SJCRH30 (cell line): ENCODE measurements at regions not wholly inside any gene's neighbourhood (a gene's known extent, or its start where the extent isn't known, plus 50 kb on each side); places are given as distances from the start of the nearest gene placed in this dataset.
A peak's percentile ranks its signal among the peaks of the same experiment; 100 is the strongest.

ENCODE experiments used
- DNase-seq, 2 experiments: peaks; one replicate each; pipeline ENCODE4 v3.0.0-alpha.2; 2015 to 2020
- H3K27ac ChIP-seq: fragments of 250-450 bp; sonication (Bioruptor Pico); 2 replicates; pipeline ENCODE4 v1.5.1; 2020; ENCODE audit warnings: mild to moderate bottlenecking, moderate library complexity
- H3K27me3 ChIP-seq: fragments of 250-450 bp; sonication (Bioruptor Pico); 2 replicates; pipeline ENCODE4 v1.5.1; 2020; ENCODE audit warnings: mild to moderate bottlenecking, moderate library complexity
- H3K36me3 ChIP-seq: fragments of 250-450 bp; sonication (Bioruptor Pico); 2 replicates; pipeline ENCODE4 v1.5.1; 2020; ENCODE audit warnings: mild to moderate bottlenecking, moderate library complexity
- H3K4me1 ChIP-seq: fragments of 250-450 bp; sonication (Bioruptor Pico); 2 replicates; pipeline ENCODE4 v1.5.1; 2020; ENCODE audit warnings: mild to moderate bottlenecking, moderate library complexity
- H3K4me3 ChIP-seq: fragments of 250-450 bp; sonication (Bioruptor Pico); 2 replicates; pipeline ENCODE4 v1.5.1; 2020; ENCODE audit warnings: mild to moderate bottlenecking, moderate library complexity
- H3K9me3 ChIP-seq: fragments of 250-450 bp; sonication (Bioruptor Pico); replicated peaks from 2 replicates; pipeline ENCODE4 v1.5.1; 2020; ENCODE audit warnings: mild to moderate bottlenecking, moderate library complexity

DNA sequence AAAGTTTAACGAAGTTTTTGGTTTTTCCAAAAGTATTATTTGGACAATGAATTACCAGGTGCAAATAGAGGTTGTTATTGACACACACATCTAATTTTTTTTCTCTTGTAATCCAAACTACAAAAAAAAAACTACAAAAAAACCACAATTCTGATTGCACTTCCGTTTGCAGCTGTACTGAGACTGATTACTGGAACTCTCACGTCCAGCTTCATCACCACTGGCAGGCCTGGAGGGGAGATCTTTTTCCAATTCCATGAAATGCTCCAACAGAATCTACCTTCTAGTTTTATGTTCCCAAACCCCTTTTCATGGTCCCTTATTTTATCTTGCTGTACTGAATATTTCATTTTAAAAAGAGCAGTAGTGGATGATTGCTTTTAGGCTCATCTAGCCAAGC, 1118.3 kb downstream of the C4orf33 start:
- no peak for DNase-seq
- H3K9me3 ChIP-seq: no peaks in the 10 kb centered on the region
- H3K4me3 ChIP-seq: no peak overlapping the region
- H3K27me3 ChIP-seq: no peaks in the 10 kb centered on the region
- H3K27ac ChIP-seq: no peak overlapping the region
- H3K4me1 ChIP-seq: no peaks in the 10 kb centered on the region
- no peaks in the 10 kb centered on the region for H3K36me3 ChIP-seq

DNA sequence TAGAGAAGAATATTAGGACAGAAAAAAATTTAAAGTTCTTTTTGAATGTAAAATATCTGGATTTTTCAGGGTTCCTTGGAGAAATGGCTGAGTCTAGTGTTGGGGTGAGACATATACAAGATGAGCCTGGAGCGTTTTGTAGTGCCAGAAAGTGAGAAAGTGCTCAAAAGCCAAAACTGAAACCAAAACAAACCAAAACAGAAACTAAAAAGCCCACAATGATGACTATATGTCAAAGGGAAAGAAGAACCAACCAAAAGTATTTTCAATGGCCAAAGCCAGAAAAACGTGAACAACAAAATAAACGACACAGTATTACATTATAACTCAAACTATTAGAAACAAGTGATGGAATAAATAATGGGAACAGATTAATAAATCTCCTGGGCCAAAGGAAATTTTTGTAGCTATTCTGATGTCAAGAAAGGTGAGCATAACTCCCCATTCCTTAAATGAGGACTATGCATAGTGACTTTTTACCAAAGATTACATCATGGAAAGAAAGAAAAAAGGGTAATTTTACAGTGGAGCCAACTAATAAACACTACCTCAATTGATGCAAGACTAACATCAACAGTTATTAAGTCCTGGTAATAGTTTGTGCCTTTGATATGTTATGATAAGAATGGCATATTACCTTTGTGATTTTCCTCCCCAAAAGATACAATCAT, 1137.6 kb downstream of the C4orf33 start:
- H3K4me1 ChIP-seq: no peaks in the 10 kb centered on the region
- H3K36me3 ChIP-seq: no peaks in the 10 kb centered on the region
- no peak for DNase-seq

DNA sequence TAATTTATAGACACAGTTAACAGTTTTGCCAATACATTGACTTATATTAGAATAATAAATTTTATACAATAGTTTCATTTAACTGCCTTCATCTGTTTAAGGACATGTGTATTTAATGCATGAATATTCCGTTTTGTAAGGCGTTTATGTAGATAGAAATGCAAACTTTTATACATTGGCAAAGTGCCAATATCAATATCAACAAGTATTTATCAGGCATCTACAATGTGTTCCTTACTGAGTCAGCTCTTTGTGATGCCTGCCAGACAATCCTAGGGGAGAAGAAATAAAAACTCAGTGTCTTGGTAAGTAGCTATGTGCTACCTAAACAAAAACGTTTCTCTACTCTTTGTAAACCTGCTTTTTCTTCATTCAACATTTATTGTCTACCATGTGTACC, 1142.2 kb downstream of the C4orf33 start:
- no peaks in the 10 kb centered on the region for H3K4me1 ChIP-seq
- no peaks in the 10 kb centered on the region for H3K27me3 ChIP-seq
- no peaks in the 10 kb centered on the region for H3K36me3 ChIP-seq
- H3K4me3 ChIP-seq: no peak overlapping the region
- no peaks in the 10 kb centered on the region for H3K9me3 ChIP-seq
- H3K27ac ChIP-seq: no peak overlapping the region
- no peak for DNase-seq

More for the DNA sequence above, 1137.6 kb downstream of the C4orf33 start:
- Histone ChIP-seq H3K4me3 (no peak overlapping the region), H3K27me3 (no peaks in the 10 kb centered on the region), H3K9me3 (no peaks in the 10 kb centered on the region), H3K27ac (no peak overlapping the region)

DNA sequence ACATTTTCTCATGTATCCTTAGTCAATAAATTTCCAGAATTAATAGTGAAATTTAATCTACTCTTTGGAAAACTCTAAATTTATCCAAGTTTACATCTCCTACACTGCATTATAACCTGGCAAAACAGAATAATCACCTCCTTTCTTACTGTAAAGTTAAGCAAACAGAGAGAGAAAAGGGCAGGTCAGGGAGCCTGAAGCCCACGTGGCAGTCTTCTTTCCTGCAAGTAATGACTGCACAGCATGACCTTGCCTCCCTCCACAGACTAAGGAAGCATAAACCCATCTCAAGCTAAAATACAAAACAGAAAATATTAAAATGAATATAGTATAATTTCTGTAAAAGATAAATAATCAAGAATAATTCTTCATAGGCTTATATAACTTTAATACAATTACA, 1153.0 kb downstream of the C4orf33 start:
- no peak for DNase-seq
- H3K27me3 ChIP-seq: no peaks in the 10 kb centered on the region
- no peak overlapping the region for H3K27ac ChIP-seq
- H3K36me3 ChIP-seq: no peaks in the 10 kb centered on the region
- no peaks in the 10 kb centered on the region for H3K9me3 ChIP-seq
- H3K4me1 ChIP-seq: no peaks in the 10 kb centered on the region
- no peak overlapping the region for H3K4me3 ChIP-seq

DNA sequence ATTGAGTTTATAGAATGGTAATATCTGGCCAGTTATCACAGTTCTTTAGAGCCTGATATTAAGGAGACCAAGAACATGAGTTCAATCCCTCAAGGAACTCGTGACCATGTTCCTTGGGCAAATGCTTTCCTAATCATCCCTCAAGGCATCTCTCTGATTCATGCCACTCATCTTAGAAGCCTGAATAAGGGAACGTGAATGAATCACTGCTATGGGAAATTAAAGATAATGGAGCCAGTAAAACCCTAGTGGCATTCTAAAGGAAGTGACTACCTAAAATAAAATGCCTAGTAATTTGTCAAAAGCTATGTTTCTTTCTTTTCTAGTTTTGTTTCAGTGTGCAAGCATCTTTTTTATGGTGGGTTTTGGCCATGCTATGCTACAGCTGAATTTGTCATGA, 1161.3 kb downstream of the C4orf33 start:
- no peaks in the 10 kb centered on the region for H3K36me3 ChIP-seq
- H3K27me3 ChIP-seq: no peaks in the 10 kb centered on the region
- no peaks in the 10 kb centered on the region for H3K9me3 ChIP-seq
- DNase-seq: no peak
- H3K4me3 ChIP-seq: no peak overlapping the region
- no peaks in the 10 kb centered on the region for H3K4me1 ChIP-seq
- H3K27ac ChIP-seq: no peak overlapping the region

DNA sequence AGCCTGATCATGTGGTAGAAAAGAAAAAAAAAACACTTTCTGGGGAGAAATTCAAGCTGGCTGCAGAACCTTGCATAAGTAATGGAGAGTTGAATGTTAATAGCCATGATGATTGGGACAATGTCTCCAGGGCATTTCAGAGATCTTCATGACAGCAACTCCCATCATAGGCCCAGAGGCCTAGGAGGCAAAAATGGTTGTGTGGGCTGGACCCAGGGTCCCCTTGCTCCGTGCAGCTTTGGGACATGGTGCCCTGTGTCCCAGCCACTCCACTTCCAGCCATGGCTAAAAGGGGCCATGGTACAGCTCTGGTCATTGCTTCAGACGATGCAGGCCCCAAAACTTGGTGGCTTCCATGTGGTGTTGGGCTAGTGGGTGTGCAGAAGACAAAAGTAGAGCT, 1170.9 kb downstream of the C4orf33 start:
- H3K36me3 ChIP-seq: no peaks in the 10 kb centered on the region
- H3K27me3 ChIP-seq: no peaks in the 10 kb centered on the region
- H3K27ac ChIP-seq: no peak overlapping the region
- H3K4me3 ChIP-seq: no peak overlapping the region
- H3K9me3 ChIP-seq: no peaks in the 10 kb centered on the region
- H3K4me1 ChIP-seq: no peaks in the 10 kb centered on the region
- no peak for DNase-seq

DNA sequence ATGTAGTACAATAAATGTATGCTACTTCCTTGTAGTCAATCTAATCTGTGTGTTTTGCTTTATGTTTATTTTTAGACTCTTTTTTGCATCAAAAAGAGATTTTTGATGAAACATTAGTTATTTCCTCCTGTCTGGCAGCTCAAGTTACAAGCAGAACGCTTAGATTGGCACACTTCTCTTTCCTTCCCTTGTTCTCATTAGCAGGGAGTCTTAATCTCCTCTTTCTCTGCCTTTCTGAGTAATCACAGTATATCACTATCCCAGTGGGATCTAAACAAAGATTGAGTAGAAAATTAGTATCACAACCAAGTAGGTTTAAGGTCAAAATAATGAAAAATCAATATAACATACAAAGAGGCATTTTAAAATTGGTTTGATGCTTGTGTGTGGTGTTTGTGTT, 1192.6 kb downstream of the C4orf33 start:
- no peaks in the 10 kb centered on the region for H3K36me3 ChIP-seq
- H3K4me3 ChIP-seq: no peak overlapping the region
- H3K4me1 ChIP-seq: no peaks in the 10 kb centered on the region
- H3K27me3 ChIP-seq: no peaks in the 10 kb centered on the region
- no peak for DNase-seq
- H3K9me3 ChIP-seq: no peaks in the 10 kb centered on the region
- H3K27ac ChIP-seq: no peak overlapping the region

DNA sequence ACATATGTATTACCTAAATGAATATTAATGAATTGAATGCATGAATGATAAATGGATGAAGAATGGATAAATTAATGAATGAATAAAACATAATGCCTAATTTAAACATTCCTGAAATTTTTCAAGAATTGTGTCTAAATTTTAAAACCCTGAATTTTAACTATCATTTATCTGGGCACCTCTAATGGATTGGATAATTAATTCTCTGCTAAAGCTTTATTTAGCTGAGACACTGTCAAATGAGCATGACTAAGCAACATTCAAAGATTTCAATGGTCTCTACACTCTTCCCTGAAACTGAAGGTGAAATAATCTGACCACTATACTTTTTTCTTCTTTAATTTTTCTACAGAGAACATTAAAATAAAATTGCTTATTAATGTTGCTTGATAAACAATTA, 1197.7 kb downstream of the C4orf33 start:
- no peaks in the 10 kb centered on the region for H3K36me3 ChIP-seq
- H3K4me3 ChIP-seq: no peak overlapping the region
- H3K27me3 ChIP-seq: no peaks in the 10 kb centered on the region
- H3K4me1 ChIP-seq: no peaks in the 10 kb centered on the region
- H3K9me3 ChIP-seq: no peaks in the 10 kb centered on the region
- H3K27ac ChIP-seq: no peak overlapping the region
- DNase-seq: no peak

DNA sequence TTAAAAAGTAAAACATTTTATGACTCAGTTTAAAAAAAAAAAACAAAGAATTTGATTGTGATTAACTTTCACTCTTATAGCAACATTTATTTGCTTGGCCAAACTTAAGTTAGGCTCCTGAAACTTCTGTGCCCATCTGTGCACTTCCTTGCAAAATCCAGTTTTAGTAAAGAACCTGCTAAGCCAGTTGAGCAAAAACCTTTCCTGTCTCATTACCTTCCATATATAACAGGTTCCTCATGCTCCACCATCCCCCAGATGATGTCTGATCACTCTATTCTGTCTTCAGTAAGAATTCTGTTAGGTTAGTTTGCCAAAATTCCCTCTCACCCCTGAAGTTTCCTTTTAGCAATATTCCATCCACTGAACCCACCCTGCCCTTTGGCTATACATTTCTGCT, 1200.5 kb downstream of the C4orf33 start:
- no peak overlapping the region for H3K27ac ChIP-seq
- no peaks in the 10 kb centered on the region for H3K36me3 ChIP-seq
- H3K9me3 ChIP-seq: no peaks in the 10 kb centered on the region
- H3K27me3 ChIP-seq: no peaks in the 10 kb centered on the region
- no peak overlapping the region for H3K4me3 ChIP-seq
- H3K4me1 ChIP-seq: no peaks in the 10 kb centered on the region
- no peak for DNase-seq

DNA sequence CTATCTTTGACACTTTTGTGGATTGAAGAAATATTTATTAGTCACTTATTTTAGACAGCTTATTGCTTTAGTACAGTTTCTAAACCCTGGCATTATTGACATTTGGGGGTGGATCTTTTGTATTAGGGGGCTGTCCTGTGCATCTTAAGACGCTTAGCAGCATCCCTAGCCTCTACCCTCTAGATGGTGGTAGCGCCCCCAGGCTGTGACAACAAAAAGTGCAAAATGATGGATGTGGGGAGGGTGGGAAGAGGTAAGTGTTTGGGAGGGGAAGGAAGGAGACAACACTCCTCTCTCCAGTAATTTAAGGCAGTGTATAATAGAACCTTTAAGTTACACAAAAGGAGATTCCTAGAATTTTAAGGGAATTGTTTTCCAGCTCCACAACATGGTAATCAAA, 1210.6 kb downstream of the C4orf33 start:
- peak in 1 of 2 experiments; percentile 12 for DNase-seq
- Histone ChIP-seq H3K27ac (no peak overlapping the region), H3K4me1 (no peaks in the 10 kb centered on the region), H3K36me3 (no peaks in the 10 kb centered on the region), H3K4me3 (no peak overlapping the region), H3K27me3 (no peaks in the 10 kb centered on the region), H3K9me3 (no peaks in the 10 kb centered on the region)

DNA sequence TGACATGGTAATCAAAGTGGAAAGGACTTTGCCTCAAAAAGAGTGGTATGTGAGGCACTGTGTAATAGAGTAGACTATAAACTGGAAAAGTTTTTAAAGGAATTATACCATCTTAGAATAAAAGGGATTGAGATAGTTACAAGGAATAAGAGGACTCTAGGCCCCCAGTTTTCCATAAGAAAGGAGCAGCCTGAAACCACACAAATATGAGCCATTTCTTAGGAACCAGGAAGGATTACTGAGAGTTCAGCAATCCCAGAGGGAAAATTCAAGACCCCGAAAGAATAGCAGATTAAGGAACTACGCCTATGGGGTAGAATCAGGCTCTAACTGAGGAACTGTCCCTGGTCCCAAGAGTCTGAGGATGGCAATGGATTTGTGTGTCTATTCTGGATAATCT, 1213.3 kb downstream of the C4orf33 start:
- Histone ChIP-seq H3K4me3 (no peak overlapping the region), H3K9me3 (no peaks in the 10 kb centered on the region), H3K27ac (no peak overlapping the region), H3K27me3 (no peaks in the 10 kb centered on the region), H3K36me3 (no peaks in the 10 kb centered on the region), H3K4me1 (no peaks in the 10 kb centered on the region)
- no peak for DNase-seq

DNA sequence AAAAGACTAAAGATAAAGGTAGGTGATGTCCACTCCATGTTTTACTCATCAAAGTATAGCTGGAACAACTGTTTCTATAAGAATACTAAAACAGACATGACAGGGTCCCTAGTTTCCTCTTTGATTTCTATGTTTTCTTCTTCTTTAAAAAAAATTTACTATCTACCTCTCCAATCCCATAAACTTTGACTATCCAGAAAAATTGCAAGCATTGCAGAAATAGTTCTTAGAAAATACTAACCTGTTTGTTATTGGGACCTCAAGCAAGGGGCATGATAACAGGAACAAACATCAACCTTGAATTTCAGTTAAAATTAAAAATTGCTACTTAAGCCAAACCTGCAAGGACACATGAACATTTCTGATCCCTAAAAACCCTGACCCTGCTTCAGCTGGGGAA, 1226.5 kb downstream of the C4orf33 start:
- H3K27ac ChIP-seq: no peak overlapping the region
- H3K36me3 ChIP-seq: no peaks in the 10 kb centered on the region
- no peaks in the 10 kb centered on the region for H3K4me1 ChIP-seq
- H3K4me3 ChIP-seq: no peak overlapping the region
- no peaks in the 10 kb centered on the region for H3K27me3 ChIP-seq
- H3K9me3 ChIP-seq: no peaks in the 10 kb centered on the region
- DNase-seq: no peak

DNA sequence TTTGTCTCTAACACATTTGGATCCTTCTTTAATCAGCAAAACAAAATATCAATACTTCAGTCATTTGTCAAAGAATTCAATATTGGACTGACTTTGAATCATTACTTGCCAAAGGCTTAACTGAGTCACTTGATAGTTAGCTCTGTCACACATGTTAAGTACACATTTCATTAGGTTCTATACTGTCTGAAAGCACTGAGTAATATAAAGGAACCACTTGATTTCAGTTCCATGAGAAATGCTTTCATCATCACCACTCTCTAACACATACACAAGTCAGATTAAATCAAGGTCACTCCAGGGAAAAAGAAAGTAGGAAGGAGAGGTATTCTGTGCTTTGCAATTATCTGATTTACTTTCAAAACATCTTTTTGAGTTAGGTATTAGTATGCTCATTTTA, 1233.1 kb downstream of the C4orf33 start:
- DNase-seq: no peak
- Histone ChIP-seq H3K9me3 (no peaks in the 10 kb centered on the region), H3K4me1 (no peaks in the 10 kb centered on the region), H3K36me3 (no peaks in the 10 kb centered on the region), H3K27me3 (no peaks in the 10 kb centered on the region), H3K27ac (no peak overlapping the region), H3K4me3 (no peak overlapping the region)

DNA sequence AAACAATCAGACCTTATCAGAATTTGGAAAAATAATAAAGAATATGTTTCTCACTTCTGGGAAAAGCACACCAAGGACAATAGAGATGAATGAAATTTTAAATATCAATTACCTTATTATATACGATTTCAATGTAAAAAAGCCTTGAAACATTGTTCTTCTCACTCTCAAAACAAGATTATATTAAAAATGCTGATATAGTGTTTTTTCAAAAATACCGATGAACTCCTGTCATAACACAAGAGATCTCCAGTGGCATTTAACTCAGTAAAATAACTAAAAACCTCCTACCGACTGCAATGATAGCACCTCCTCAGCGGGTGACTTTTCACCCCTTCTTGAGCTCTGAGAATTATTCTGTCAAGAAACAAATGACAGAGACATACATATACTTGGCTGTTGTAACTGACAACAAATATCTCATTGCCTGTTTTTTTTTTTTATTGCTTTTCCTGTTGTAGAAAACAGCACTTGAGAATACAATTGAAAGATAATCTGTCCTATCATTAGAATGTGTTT, 1237.3 kb downstream of the C4orf33 start:
- H3K9me3 ChIP-seq: no peaks in the 10 kb centered on the region
- H3K4me3 ChIP-seq: no peak overlapping the region
- H3K27me3 ChIP-seq: no peaks in the 10 kb centered on the region
- DNase-seq: no peak
- H3K27ac ChIP-seq: no peak overlapping the region
- H3K4me1 ChIP-seq: no peaks in the 10 kb centered on the region
- H3K36me3 ChIP-seq: no peaks in the 10 kb centered on the region

DNA sequence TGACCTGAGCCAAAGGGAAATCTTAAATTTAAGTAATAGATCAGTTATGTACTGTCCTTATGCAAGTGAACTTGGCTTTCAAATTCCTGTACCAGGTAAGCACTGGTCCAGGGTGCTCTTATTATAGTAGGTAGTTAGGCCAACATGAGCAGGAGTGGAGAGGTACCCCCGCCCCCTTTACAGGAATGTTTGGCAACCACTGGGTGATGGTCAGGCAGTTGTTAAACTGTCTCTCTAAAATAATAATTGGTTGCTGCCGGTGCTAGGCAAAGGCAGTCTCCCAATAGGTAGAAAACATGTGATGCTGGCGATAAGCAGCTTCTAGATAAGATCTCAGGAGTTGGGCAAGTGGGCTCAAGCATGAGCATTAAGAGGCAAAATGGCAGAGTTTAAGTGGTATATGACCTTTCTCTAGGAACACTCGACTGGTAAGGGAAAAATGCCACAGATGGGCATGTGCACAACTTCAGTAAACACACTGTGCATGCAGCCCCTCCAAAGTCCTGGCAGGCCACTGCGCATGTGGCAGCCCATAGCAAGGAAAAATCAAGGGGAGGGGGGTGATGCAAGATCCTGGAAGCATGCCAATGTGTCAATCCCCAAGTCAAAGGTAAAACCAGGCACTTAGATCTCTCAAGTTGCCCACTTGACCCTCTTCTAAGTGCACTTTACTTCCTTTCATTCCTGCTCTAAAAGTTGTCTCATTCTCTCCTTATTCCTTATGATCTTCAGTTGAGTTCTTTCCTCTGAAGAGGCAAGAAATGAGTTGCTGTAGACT, 1239.7 kb downstream of the C4orf33 start:
- Histone ChIP-seq H3K27ac (no peak overlapping the region), H3K4me3 (no peak overlapping the region), H3K4me1 (no peaks in the 10 kb centered on the region), H3K36me3 (no peaks in the 10 kb centered on the region), H3K27me3 (no peaks in the 10 kb centered on the region), H3K9me3 (no peaks in the 10 kb centered on the region)
- no peak for DNase-seq
